Astrocyte (in vitro differentiated cells and primary cell): ENCODE measurements at regions not wholly inside any gene's neighbourhood (a gene's known extent, or its start where the extent isn't known, plus 50 kb on each side); places are given as distances from the start of the nearest gene placed in this dataset.
A peak's percentile ranks its signal among the peaks of the same experiment; 100 is the strongest.

Source experiments
- DNase-seq: peaks from one replicate; pipeline ENCODE4 v3.0.0-alpha.2; 2010; ENCODE audit warnings: low read depth
- FAIRE-seq: peaks from 2 replicates; lab custom pipeline; 2011; peaks lifted over from hg19 to GRCh38; lab: Jason Lieb, UNC
- H2AFZ ChIP-seq: 2 replicates; pipeline ENCODE4 v1.6.0; 2012; ENCODE audit warnings: low read depth, low read length, inconsistent platforms
- H3K27ac ChIP-seq: 2 replicates; pipeline ENCODE4 v1.5.1; 2011; ENCODE audit warnings: low read depth, low read length, inconsistent platforms
- H3K27me3 ChIP-seq: 2 replicates; pipeline ENCODE4 v1.6.0; 2011; ENCODE audit warnings: low read length, inconsistent platforms; ENCODE audit not compliant: insufficient read depth
- H3K36me3 ChIP-seq: 2 replicates; pipeline ENCODE4 v1.5.1; 2011; ENCODE audit warnings: low read length, inconsistent platforms; ENCODE audit not compliant: insufficient read depth
- H3K4me1 ChIP-seq: 2 replicates; pipeline ENCODE4 v1.5.1; 2011; ENCODE audit warnings: low read length, inconsistent platforms; ENCODE audit not compliant: insufficient read depth
- H3K4me2 ChIP-seq: 2 replicates; pipeline ENCODE4 v1.6.0; 2012; ENCODE audit warnings: low read length, inconsistent platforms
- H3K4me3 ChIP-seq: 2 replicates; pipeline ENCODE4 v1.5.1; 2011; ENCODE audit warnings: low read depth, mild to moderate bottlenecking, low read length, inconsistent platforms; ENCODE audit not compliant: insufficient read depth
- H3K79me2 ChIP-seq: 2 replicates; pipeline ENCODE4 v1.6.0; 2012; ENCODE audit warnings: mild to moderate bottlenecking, low read length, inconsistent platforms; ENCODE audit not compliant: insufficient read depth
- H3K9ac ChIP-seq: 2 replicates; pipeline ENCODE4 v1.6.0; 2012; ENCODE audit warnings: mild to moderate bottlenecking, low read length, inconsistent platforms
- H3K9me3 ChIP-seq: 2 replicates; pipeline ENCODE4 v1.5.1; 2012; ENCODE audit warnings: low read depth, mild to moderate bottlenecking, low read length, inconsistent platforms; ENCODE audit not compliant: insufficient read depth
- H4K20me1 ChIP-seq: 2 replicates; pipeline ENCODE4 v1.6.0; 2012; ENCODE audit warnings: low read length, inconsistent platforms; ENCODE audit not compliant: insufficient read depth
- H3K27ac Mint-ChIP-seq: one replicate; pipeline ENCODE4 v1.8.0; 2021; ENCODE audit warnings: mild to moderate bottlenecking, mixed read lengths; ENCODE audit not compliant: unreplicated experiment
- H3K27me3 Mint-ChIP-seq: one replicate; pipeline ENCODE4 v1.8.0; 2021; ENCODE audit warnings: low read depth, mixed read lengths; ENCODE audit not compliant: unreplicated experiment
- H3K36me3 Mint-ChIP-seq: one replicate; pipeline ENCODE4 v1.8.0; 2021; ENCODE audit warnings: low read depth, mixed read lengths; ENCODE audit not compliant: unreplicated experiment
- H3K4me1 Mint-ChIP-seq: one replicate; pipeline ENCODE4 v1.8.0; 2021; ENCODE audit warnings: low read depth, mixed read lengths; ENCODE audit not compliant: unreplicated experiment
- H3K4me3 Mint-ChIP-seq: one replicate; pipeline ENCODE4 v1.8.0; 2021; ENCODE audit warnings: mild to moderate bottlenecking, moderate library complexity, mixed read lengths; ENCODE audit not compliant: unreplicated experiment
- H3K9me3 Mint-ChIP-seq: one replicate; pipeline ENCODE4 v1.8.0; 2021; ENCODE audit warnings: mild to moderate bottlenecking, mixed read lengths; ENCODE audit not compliant: unreplicated experiment
- CTCF ChIP-seq: IDR thresholded peaks from 2 replicates; pipeline ENCODE4 v1.5.1; 2011; ENCODE audit warnings: low read depth, mild to moderate bottlenecking, inconsistent platforms, low read length, moderate library complexity; ENCODE audit not compliant: insufficient read depth
- EZH2 ChIP-seq: IDR thresholded peaks from 2 replicates; pipeline ENCODE4 v1.6.1; 2012; ENCODE audit warnings: mild to moderate bottlenecking, low read length, inconsistent platforms; ENCODE audit not compliant: insufficient read depth

- no peak overlapping the region for H3K4me2 ChIP-seq
- no peaks in the 10 kb centered on the region for H3K27me3 ChIP-seq
- no peak overlapping the region for H2AFZ ChIP-seq
- FAIRE-seq (no peak), DNase-seq (no peak)
- no peaks in the 10 kb centered on the region for H3K4me1 Mint-ChIP-seq
- H3K9ac ChIP-seq: no peak overlapping the region
- no peak overlapping the region for H3K4me3 Mint-ChIP-seq
- H3K79me2 ChIP-seq: no peaks in the 10 kb centered on the region
- no peak overlapping the region for H3K27ac ChIP-seq
- H3K36me3 ChIP-seq: no peaks in the 10 kb centered on the region
- no peaks in the 10 kb centered on the region for H3K9me3 ChIP-seq
- no peaks in the 10 kb centered on the region for H4K20me1 ChIP-seq
- H3K9me3 Mint-ChIP-seq: peaks cover 9% of the 10 kb centered on the region
- H3K36me3 Mint-ChIP-seq: peaks cover 3% of the 10 kb centered on the region
- H3K27ac Mint-ChIP-seq: peak overlapping the region; percentile 34
- no peak overlapping the region for H3K4me3 ChIP-seq
- TF ChIP-seq EZH2: no peak
- no peak for TF ChIP-seq CTCF
- peaks cover 28% of the 10 kb centered on the region for H3K27me3 Mint-ChIP-seq
- H3K4me1 ChIP-seq: peaks cover 4% of the 10 kb centered on the region
Observed at GRCh38 chr2:133859578-133859977, 291.3 kb upstream of the NCKAP5 start.

GRCh38 chr2:133862400-133862977 lies 294.2 kb upstream of the NCKAP5 start:
- no peaks in the 10 kb centered on the region for H3K9me3 ChIP-seq
- DNase-seq: no peak
- no peak overlapping the region for H3K27ac ChIP-seq
- no peaks in the 10 kb centered on the region for H3K27me3 ChIP-seq
- no peak for FAIRE-seq
- Mint-ChIP-seq H3K9me3 (peaks cover 7% of the 10 kb centered on the region), H3K27ac (no peak overlapping the region), H3K36me3 (no peaks in the 10 kb centered on the region), H3K4me3 (no peak overlapping the region), H3K4me1 (no peaks in the 10 kb centered on the region), H3K27me3 (peaks cover 33% of the 10 kb centered on the region)
- no peaks in the 10 kb centered on the region for H3K36me3 ChIP-seq
- no peak overlapping the region for H3K4me2 ChIP-seq
- H3K4me1 ChIP-seq: peaks cover 4% of the 10 kb centered on the region
- H3K4me3 ChIP-seq: no peak overlapping the region
- TF ChIP-seq EZH2 (no peak), CTCF (no peak)
- no peaks in the 10 kb centered on the region for H4K20me1 ChIP-seq
- no peak overlapping the region for H3K9ac ChIP-seq
- no peak overlapping the region for H2AFZ ChIP-seq
- no peaks in the 10 kb centered on the region for H3K79me2 ChIP-seq

GRCh38 chr2:133863106-133863800 lies 295.0 kb upstream of the NCKAP5 start:
- no peak overlapping the region for H3K9ac ChIP-seq
- H3K27ac Mint-ChIP-seq: no peak overlapping the region
- H3K4me1 Mint-ChIP-seq: no peaks in the 10 kb centered on the region
- H3K79me2 ChIP-seq: no peaks in the 10 kb centered on the region
- H3K27me3 ChIP-seq: no peaks in the 10 kb centered on the region
- H3K9me3 Mint-ChIP-seq: peaks cover 5% of the 10 kb centered on the region
- H3K27ac ChIP-seq: no peak overlapping the region
- DNase-seq (no peak), FAIRE-seq (no peak)
- no peak overlapping the region for H3K4me3 ChIP-seq
- H3K36me3 Mint-ChIP-seq: no peaks in the 10 kb centered on the region
- H3K4me2 ChIP-seq: no peak overlapping the region
- TF ChIP-seq EZH2: no peak
- TF ChIP-seq CTCF: no peak
- H3K9me3 ChIP-seq: no peaks in the 10 kb centered on the region
- no peaks in the 10 kb centered on the region for H4K20me1 ChIP-seq
- H3K4me3 Mint-ChIP-seq: no peak overlapping the region
- H2AFZ ChIP-seq: no peak overlapping the region
- H3K27me3 Mint-ChIP-seq: peaks cover 30% of the 10 kb centered on the region
- peaks cover 4% of the 10 kb centered on the region for H3K4me1 ChIP-seq
- H3K36me3 ChIP-seq: no peaks in the 10 kb centered on the region
